Uterus (tissue), 2 donors: ENCODE measurements at regions not wholly inside any gene's neighbourhood (a gene's known extent, or its start where the extent isn't known, plus 50 kb on each side); places are given as distances from the start of the nearest gene placed in this dataset.

Experiments
- CTCF ChIP-seq, 4 experiments: fragments of 200-600 bp in 2 of 4; fragments of 450-650 bp in 2 of 4; sonication (generic) in 2 of 4; IDR thresholded peaks; one replicate each; pipeline ENCODE4 v1.5.1; 2016 to 2019; ENCODE audit warnings: antibody characterized with exemption in 4 of 4, mild to moderate bottlenecking in 2 of 4, moderate library complexity in 1 of 4
- POLR2A ChIP-seq, 2 donors: fragments of 450-650 bp; IDR thresholded peaks; one replicate each; pipeline ENCODE4 v1.6.1; 2016; ENCODE audit warnings: antibody characterized with exemption in 2 of 2, mild to moderate bottlenecking in 1 of 2, moderate library complexity in 1 of 2

GRCh38 chr3:109210501-109210900, 74.0 kb downstream of the C3orf85 start:
- no peak for TF ChIP-seq CTCF (IDR thresholded peaks at IDR 0.05)
- TF ChIP-seq POLR2A (IDR thresholded peaks at IDR 0.05): no peak
